Hematopoietic multipotent progenitor cell treated with erythropoietin and hydrocortisone succinate and interleukin-3 and kit ligand, for 6 days (in vitro differentiated cells): ENCODE measurements at regions not wholly inside any gene's neighbourhood (a gene's known extent, or its start where the extent isn't known, plus 50 kb on each side); places are given as distances from the start of the nearest gene placed in this dataset.

Source experiments
- DNase-seq: peaks from one replicate; pipeline ENCODE4 v3.0.0-alpha.2; 2015

GRCh38 chr10:42973870-42974692 is 102.8 kb upstream of the RET start:
- DNase-seq, result no peak

DNA sequence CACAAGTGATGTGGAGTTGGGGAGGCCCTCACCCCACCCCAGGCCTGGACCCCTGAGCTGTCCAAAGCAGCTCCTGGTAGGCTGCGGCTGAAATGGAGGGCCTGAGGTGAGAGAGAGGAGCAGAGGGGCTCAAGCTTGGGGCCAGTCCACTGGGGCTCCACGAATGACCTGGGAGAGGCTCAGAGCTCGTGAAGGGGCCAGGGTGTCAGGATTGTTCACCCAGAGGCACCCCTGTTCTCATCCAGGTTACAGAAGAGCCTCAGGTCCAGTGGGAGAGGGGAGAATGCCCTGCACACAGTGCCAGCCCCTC is 102.2 kb upstream of the RET start:
- DNase-seq, result no peak

DNA sequence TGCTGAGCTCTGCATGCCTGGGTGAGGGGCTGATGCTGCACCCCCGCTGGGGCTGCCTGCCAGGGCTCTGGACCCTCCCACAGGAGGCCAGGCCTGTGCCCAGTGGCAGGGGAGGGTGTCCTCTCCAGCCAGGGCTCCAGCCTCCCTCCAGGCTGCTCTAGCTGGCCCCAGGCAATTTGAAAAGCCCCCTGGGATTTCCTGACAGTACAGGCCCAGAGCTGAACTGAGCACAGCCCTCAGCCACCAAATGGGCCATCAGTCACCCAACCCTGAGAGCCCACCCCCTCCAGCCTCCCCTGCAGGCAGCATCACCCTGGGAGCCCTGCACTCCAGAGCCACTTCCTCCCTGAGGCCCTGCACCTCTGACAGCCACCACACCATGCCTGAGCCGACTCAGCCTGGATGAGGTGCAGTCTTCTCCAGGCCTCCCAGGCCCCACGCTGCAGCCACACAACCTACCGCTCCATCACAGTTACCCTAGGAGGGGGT is 101.8 kb upstream of the RET start:
- no peak for DNase-seq

GRCh38 chr10:42975558-42976340 is 101.1 kb upstream of the RET start:
- DNase-seq, result no peak

GRCh38 chr10:42976351-42977031 is 100.4 kb upstream of the RET start:
- DNase-seq, result no peak

GRCh38 chr10:42977032-42977416 is 99.8 kb upstream of the RET start:
- no peak for DNase-seq

DNA sequence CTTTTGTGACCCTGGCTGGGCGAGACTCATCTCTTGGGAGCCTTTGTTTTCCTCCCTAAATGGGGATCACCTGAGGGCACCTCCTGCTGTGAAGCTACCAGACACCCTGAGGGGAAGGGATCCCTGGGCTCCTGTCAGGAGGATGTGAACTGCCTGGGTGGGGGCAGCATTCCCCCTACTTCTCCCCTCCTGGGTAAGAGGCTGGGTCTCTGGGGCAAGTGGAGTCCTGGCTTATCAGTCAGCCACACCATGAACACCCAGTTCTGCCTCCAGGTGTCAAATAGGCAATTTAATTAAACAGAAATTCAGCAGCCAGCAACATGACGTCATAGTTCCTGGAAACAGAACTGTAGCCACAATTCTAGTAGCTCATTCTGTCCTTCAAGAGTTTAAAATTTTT is 97.7 kb upstream of the RET start:
- DNase-seq, result peak; percentile 58

- DNase-seq, result no peak
Observed at GRCh38 chr10:42979721-42980467, 97.0 kb upstream of the RET start.

GRCh38 chr10:42980553-42981357 is 96.1 kb upstream of the RET start:
- no peak for DNase-seq

DNA sequence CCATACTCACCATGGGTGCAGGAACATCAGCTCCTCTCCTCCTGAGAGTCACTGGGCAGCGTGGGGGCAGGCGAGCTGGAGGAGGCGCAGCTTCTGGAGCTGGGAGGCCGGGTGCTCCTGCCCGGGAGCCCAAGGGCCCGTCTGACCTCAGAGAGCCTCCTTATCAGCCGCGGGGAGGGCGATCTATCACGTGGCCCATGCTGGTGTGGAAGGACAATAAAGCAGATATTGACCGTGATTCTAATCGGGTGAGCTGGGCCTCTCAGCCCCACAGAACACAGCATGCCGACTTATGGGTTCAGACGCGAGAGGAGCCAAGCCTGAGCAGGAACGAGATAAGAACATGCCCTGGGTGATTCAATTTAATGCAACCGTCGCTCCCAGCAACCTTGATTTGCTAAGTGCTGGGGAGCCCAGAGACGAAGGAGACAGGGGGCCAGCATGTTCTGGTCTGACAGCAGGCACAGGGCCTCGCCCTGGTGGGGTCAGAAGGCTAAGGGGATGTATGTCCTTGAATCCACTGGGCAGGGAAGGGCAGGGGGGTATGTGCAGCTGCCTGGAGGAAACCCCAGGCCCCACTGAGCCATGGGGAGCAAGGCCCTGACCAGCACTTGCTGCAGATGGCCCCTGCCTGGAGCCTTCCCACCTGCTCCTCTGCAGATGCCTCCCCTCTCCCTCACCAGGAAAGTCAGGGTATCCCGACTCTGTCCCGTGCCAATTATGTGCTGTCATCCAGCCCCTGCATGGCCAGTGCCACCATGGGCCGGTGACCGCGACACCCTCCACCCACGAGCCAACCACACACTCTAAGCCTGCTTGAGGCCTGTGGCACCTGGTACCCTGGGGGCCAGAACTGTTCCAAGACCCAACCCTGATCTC is 95.3 kb upstream of the RET start:
- no peak for DNase-seq

- no peak for DNase-seq
Observed at GRCh38 chr10:42982891-42983506, 93.9 kb upstream of the RET start.

- no peak for DNase-seq
Observed at GRCh38 chr10:42983591-42983990, 93.3 kb upstream of the RET start.

DNA sequence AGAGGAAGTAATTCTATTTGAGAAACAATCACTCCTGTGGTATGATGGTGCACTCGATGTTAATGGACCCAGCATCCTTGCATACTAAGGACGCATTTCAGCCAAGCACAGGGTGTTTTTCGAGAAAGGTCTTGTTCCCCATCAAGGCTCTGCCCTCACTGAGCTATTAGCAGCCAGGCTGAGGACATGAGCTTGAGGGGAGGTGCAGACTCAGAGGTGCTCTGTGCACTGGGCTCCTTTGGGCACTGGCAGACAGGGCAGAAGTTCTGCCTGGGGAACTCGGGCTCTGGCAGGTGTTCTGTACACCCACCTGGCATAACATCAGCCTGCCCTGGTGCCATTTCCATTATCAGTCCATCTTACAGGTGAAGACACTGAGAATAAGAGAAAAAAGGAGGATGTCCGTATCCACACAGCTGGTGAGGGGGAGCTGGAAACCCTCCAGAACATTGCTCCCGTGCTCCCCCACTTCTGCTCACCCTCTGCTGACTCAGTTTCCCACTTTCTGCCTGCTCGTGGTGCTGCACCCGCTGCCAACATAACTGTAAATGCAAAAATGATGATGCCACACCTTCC is 92.7 kb upstream of the RET start:
- DNase-seq, result no peak

- no peak for DNase-seq
Observed at GRCh38 chr10:42984761-42985325, 92.0 kb upstream of the RET start.

DNA sequence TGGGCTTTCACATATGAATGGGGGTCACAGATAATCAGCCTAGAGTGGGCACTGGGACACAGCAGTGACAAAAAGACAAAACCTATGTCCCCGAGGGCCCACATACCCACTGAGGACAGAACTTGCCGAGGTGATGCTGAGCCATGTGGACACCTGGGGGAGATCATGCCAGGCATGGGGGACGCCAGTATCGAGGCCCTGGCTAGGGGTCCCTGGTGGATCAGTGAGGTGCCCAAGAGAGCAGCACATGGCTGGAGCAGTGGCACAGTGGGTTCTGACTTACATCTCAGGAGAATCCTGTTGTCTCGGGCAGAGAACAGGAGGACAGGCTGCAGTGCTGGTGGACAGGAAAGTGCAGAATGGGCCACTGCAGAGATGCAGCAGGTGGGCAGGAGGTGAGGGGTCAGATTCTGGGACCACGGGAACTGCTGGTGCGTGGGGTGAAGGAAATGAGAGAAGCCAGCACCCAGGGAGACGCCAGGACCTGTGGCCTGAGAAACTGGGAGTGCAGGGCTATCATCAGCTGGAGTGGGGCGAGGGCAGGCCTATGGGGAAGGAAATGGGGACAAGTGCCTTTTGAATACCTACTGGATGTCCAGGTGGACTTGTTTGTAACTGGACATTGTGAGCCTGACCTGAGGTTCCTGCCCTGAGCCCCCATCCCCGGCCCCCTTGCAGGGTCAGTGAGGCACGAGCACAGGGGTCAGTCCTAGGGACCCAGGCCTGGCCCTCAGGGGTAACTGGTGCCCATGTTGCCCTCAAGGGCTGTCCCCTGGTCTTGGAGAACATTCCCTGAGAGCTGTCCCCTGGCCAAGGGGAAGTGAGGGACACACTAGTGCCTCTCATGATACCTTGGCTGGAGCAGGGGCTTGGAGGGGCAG is 91.2 kb upstream of the RET start:
- DNase-seq, result no peak

DNA sequence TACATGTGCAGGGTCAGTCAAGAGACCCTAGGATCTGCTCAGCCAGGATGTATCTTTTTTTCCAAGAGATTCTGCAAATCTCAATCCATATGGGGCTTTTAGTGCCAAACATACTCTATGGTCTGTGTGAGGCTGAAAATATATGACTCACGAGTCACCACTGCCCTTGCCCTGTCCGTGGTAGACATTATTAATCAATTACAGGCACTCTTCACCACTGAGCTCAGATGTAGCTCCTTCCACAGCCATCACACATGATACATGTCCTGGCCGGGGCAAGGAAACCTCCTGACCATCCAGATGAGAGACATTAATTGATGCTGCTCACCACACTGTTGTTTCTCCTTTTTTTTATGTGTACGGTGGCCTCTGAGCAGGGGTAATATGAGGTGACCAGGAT is 90.2 kb upstream of the RET start:
- DNase-seq, result no peak

GRCh38 chr10:42987121-42987541 is 89.7 kb upstream of the RET start:
- DNase-seq, result peak; percentile 11

- DNase-seq, result no peak
Observed at GRCh38 chr10:42987575-42987974, 89.3 kb upstream of the RET start.

- no peak for DNase-seq
Observed at GRCh38 chr10:42988069-42988468, 88.8 kb upstream of the RET start.
